ENCODE measurements at regions not wholly inside any gene's neighbourhood (a gene's known extent, or its start where the extent isn't known, plus 50 kb on each side); places are given as distances from the start of the nearest gene placed in this dataset.

- no peak for TF ChIP-seq CTCF (IDR thresholded peaks at IDR 0.05)
- no peak for TF ChIP-seq POLR2A (IDR thresholded peaks at IDR 0.05)
Measured at GRCh38 chr5:114152656-114153360, 209.1 kb upstream of the KCNN2 start.
